ENCODE measurements at regions not wholly inside any gene's neighbourhood (a gene's known extent, or its start where the extent isn't known, plus 50 kb on each side); places are given as distances from the start of the nearest gene placed in this dataset.

DNA sequence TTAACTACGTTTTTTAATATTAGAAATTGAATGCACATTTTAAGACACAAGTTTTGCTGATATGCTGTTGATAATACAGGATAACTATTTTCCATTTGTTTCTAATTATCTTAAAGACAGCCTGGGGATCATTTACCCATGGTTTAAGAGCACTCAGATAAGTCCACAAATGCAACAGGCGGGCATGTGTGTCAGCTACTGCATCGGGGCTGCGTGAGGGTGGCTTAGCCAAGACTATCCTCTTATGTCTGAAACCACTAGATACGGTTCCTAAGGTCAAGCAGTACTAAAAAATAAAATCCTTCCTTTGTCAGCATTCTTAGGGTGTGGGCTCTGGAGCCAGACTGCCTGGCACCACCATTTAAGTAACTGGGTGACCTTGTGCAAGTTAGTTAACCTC, 254.8 kb downstream of the SATB2 start:
- no peaks in the 10 kb centered on the region for H3K27me3 ChIP-seq (ENCODE audit: control insufficient read depth, insufficient read depth, low read length, poor library complexity, severe bottlenecking)
- H3K9me3 ChIP-seq (ENCODE audit: control insufficient read depth, low read length) = no peaks in the 10 kb centered on the region
- Mint-ChIP-seq H3K27ac (no peak overlapping the region), H3K36me3 (ENCODE audit: low read depth) (no peaks in the 10 kb centered on the region), H3K4me3 (no peak overlapping the region), H3K27me3 (ENCODE audit: insufficient read depth) (no peaks in the 10 kb centered on the region), H3K9me3 (no peaks in the 10 kb centered on the region), H3K4me1 (peaks cover 1% of the 10 kb centered on the region)
- no peak overlapping the region for H3K9ac ChIP-seq (ENCODE audit: extremely low read depth, low read length, poor library complexity, severe bottlenecking)
- H3K4me3 ChIP-seq (ENCODE audit: low read length) = no peak overlapping the region
- 89 to 97% methylated on average over 4 to 5 of the region's 5 CpGs for WGBS, 2 experiments (ENCODE audit: insufficient coverage in 1 of 2, insufficient read length in 1 of 2)
- no peaks in the 10 kb centered on the region for H3K4me1 ChIP-seq (ENCODE audit: control insufficient read depth, insufficient read depth, low read length)
- no peak overlapping the region for H3K27ac ChIP-seq (ENCODE audit: low read depth, low read length)
- H3K36me3 ChIP-seq (ENCODE audit: control insufficient read depth, insufficient read depth, low read length) = no peaks in the 10 kb centered on the region
- DNase-seq = no peak
- TF ChIP-seq, protein P1, sequence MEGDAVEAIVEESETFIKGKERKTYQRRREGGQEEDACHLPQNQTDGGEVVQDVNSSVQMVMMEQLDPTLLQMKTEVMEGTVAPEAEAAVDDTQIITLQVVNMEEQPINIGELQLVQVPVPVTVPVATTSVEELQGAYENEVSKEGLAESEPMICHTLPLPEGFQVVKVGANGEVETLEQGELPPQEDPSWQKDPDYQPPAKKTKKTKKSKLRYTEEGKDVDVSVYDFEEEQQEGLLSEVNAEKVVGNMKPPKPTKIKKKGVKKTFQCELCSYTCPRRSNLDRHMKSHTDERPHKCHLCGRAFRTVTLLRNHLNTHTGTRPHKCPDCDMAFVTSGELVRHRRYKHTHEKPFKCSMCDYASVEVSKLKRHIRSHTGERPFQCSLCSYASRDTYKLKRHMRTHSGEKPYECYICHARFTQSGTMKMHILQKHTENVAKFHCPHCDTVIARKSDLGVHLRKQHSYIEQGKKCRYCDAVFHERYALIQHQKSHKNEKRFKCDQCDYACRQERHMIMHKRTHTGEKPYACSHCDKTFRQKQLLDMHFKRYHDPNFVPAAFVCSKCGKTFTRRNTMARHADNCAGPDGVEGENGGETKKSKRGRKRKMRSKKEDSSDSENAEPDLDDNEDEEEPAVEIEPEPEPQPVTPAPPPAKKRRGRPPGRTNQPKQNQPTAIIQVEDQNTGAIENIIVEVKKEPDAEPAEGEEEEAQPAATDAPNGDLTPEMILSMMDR (conservative IDR thresholded peaks at IDR 0.05) = no peak

- H3K27ac Mint-ChIP-seq = no peak overlapping the region
- H3K36me3 Mint-ChIP-seq (ENCODE audit: low read depth) = no peaks in the 10 kb centered on the region
- H3K4me3 ChIP-seq (ENCODE audit: low read length) = no peak overlapping the region
- no peaks in the 10 kb centered on the region for H3K9me3 ChIP-seq (ENCODE audit: control insufficient read depth, low read length)
- no peaks in the 10 kb centered on the region for H3K27me3 Mint-ChIP-seq (ENCODE audit: insufficient read depth)
- no peaks in the 10 kb centered on the region for H3K27me3 ChIP-seq (ENCODE audit: control insufficient read depth, insufficient read depth, low read length, poor library complexity, severe bottlenecking)
- peaks cover 1% of the 10 kb centered on the region for H3K4me1 Mint-ChIP-seq
- no peak overlapping the region for H3K9ac ChIP-seq (ENCODE audit: extremely low read depth, low read length, poor library complexity, severe bottlenecking)
- no peak overlapping the region for H3K27ac ChIP-seq (ENCODE audit: low read depth, low read length)
- no peaks in the 10 kb centered on the region for H3K36me3 ChIP-seq (ENCODE audit: control insufficient read depth, insufficient read depth, low read length)
- no peaks in the 10 kb centered on the region for H3K4me1 ChIP-seq (ENCODE audit: control insufficient read depth, insufficient read depth, low read length)
- no peak for DNase-seq
- WGBS, 2 experiments (ENCODE audit: insufficient coverage in 1 of 2, insufficient read length in 1 of 2) = 100% methylated on average over 1 of the region's 1 CpG; no CpG with 5 or more reads in 1 of the 2 experiments
- TF ChIP-seq, protein P1 (conservative IDR thresholded peaks at IDR 0.05) = no peak
- no peaks in the 10 kb centered on the region for H3K9me3 Mint-ChIP-seq
- no peak overlapping the region for H3K4me3 Mint-ChIP-seq
Observed at GRCh38 chr2:199201539-199201938, 256.2 kb downstream of the SATB2 start.

DNA sequence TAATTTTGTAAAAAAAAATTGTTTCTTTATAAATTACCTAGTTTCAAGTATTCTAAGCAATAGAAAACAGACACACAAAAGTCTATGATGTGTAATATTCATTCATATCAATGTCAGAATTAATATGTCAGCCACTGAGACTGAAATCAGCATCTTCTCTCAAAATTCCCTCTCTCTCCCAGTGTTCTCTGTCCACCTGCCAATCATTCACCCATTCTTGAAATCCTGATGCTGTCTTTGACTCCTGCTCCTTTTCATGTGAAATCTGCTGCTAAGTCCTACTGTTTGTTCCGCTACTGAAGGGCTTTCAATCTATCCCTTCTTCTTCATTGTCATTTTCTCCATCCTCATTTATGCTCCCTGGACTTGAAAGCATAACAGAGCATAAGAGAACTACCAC, 257.9 kb downstream of the SATB2 start:
- Histone ChIP-seq H3K27ac (ENCODE audit: low read depth, low read length) (no peak overlapping the region), H3K9ac (ENCODE audit: extremely low read depth, low read length, poor library complexity, severe bottlenecking) (no peak overlapping the region), H3K4me3 (ENCODE audit: low read length) (no peak overlapping the region), H3K4me1 (ENCODE audit: control insufficient read depth, insufficient read depth, low read length) (no peaks in the 10 kb centered on the region), H3K36me3 (ENCODE audit: control insufficient read depth, insufficient read depth, low read length) (no peaks in the 10 kb centered on the region), H3K27me3 (ENCODE audit: control insufficient read depth, insufficient read depth, low read length, poor library complexity, severe bottlenecking) (no peaks in the 10 kb centered on the region), H3K9me3 (ENCODE audit: control insufficient read depth, low read length) (no peaks in the 10 kb centered on the region)
- Mint-ChIP-seq H3K4me3 (no peak overlapping the region), H3K36me3 (ENCODE audit: low read depth) (no peaks in the 10 kb centered on the region), H3K27me3 (ENCODE audit: insufficient read depth) (no peaks in the 10 kb centered on the region), H3K27ac (no peak overlapping the region), H3K9me3 (no peaks in the 10 kb centered on the region), H3K4me1 (peaks cover 1% of the 10 kb centered on the region)
- no peak for DNase-seq
- WGBS, 2 experiments (ENCODE audit: insufficient coverage in 1 of 2, insufficient read length in 1 of 2) = 91 to 100% methylated on average over 1 of the region's 1 CpG
- TF ChIP-seq, protein P1 (conservative IDR thresholded peaks at IDR 0.05) = no peak

Measured in endodermal cell (in vitro differentiated cells).